SK-N-SH (cell line): ENCODE measurements at regions not wholly inside any gene's neighbourhood (a gene's known extent, or its start where the extent isn't known, plus 50 kb on each side); places are given as distances from the start of the nearest gene placed in this dataset.
"Not testable (repeated sequence)": the region's sequence is repeated elsewhere in the genome, so short reads cannot be mapped to it uniquely, and the experiment has no call there.

Experiments
- CTCF ChIA-PET: fragments of 300-600, 350-600 bp; formaldehyde crosslinking; extraction: SDS; loops from one replicate; lab custom pipeline; 2021; lab: Yijun Ruan, JAX
- POLR2A ChIA-PET: fragments of 350-600 bp; sonication (Branson Sonifier 250); formaldehyde crosslinking; extraction: SDS; loops from one replicate; lab custom pipeline; 2020; ENCODE audit warnings: antibody characterized with exemption, inconsistent platforms; lab: Yijun Ruan, JAX
- DNase-seq: peaks from one replicate; pipeline ENCODE4 v3.0.0; 2012
- H2AFZ ChIP-seq: fragments of 200-600 bp; sonication (generic); 2 replicates; pipeline ENCODE4 v1.8.1; 2016; ENCODE audit warnings: antibody characterized with exemption, mild to moderate bottlenecking, low read depth
- H3F3A ChIP-seq: fragments of 200-600 bp; sonication (generic); replicated peaks from 2 replicates; pipeline ENCODE3; 2016; ENCODE audit warnings: antibody characterized with exemption, mild to moderate bottlenecking; ENCODE audit not compliant: insufficient read depth
- H3K27ac ChIP-seq, 2 experiments: fragments of 200-500 bp in 1 of 2; fragments of 200-600 bp in 1 of 2; sonication (Bioruptor generic) in 1 of 2; sonication (generic), shearing (Covaris generic) in 1 of 2; 2 replicates each; pipeline versions ENCODE4 v1.5.1 to v1.6.1; 2014 to 2016; ENCODE audit warnings: low read depth in 2 of 2, inconsistent platforms in 1 of 2, low read length in 1 of 2, mild to moderate bottlenecking in 1 of 2, mixed read lengths in 1 of 2
- H3K27me3 ChIP-seq: fragments of 200-600 bp; sonication (generic), shearing (Covaris generic); 2 replicates; pipeline ENCODE4 v1.6.1; 2016; ENCODE audit warnings: mixed run types; ENCODE audit not compliant: insufficient read depth
- H3K36me3 ChIP-seq, 2 experiments: fragments of 200-500 bp in 1 of 2; fragments of 200-600 bp in 1 of 2; sonication (Bioruptor generic) in 1 of 2; sonication (generic) in 1 of 2; replicated peaks in 1 of 2; 2 replicates each; pipeline versions ENCODE3 to v1.5.1; 2014 to 2016; ENCODE audit warnings: low read length in 1 of 2, mild to moderate bottlenecking in 1 of 2; ENCODE audit not compliant: insufficient read depth in 2 of 2, control insufficient read depth in 1 of 2
- H3K4me1 ChIP-seq, 2 experiments: fragments of 200-500 bp in 1 of 2; fragments of 200-600 bp in 1 of 2; sonication (Bioruptor generic) in 1 of 2; sonication (generic), shearing (Covaris generic) in 1 of 2; 2 replicates each; pipeline versions ENCODE4 v1.5.1 to v1.6.1; 2014 to 2016; ENCODE audit warnings: low read depth in 1 of 2, low read length in 1 of 2, mixed run types in 1 of 2; ENCODE audit not compliant: insufficient read depth in 2 of 2, control insufficient read depth in 1 of 2
- H3K4me2 ChIP-seq: fragments of 200-600 bp; sonication (generic), shearing (Covaris generic); 2 replicates; pipeline ENCODE4 v1.6.1; 2017; ENCODE audit warnings: mixed run types
- H3K4me3 ChIP-seq, 2 experiments: fragments of 200-500 bp in 1 of 2; fragments of 200-600 bp in 1 of 2; sonication (Bioruptor generic) in 1 of 2; sonication (generic), shearing (Covaris generic) in 1 of 2; 2 replicates each; pipeline versions ENCODE4 v1.5.1 to v1.8.1; 2014 to 2016; ENCODE audit warnings: low read depth in 2 of 2, inconsistent platforms in 1 of 2, low read length in 1 of 2, mild to moderate bottlenecking in 1 of 2, mixed read lengths in 1 of 2, moderate library complexity in 1 of 2
- H3K79me2 ChIP-seq: fragments of 200-600 bp; sonication (generic); 2 replicates; pipeline ENCODE4 v1.8.1; 2017; ENCODE audit warnings: mild to moderate bottlenecking; ENCODE audit not compliant: insufficient read depth
- H3K9ac ChIP-seq: fragments of 200-600 bp; sonication (generic); 2 replicates; pipeline ENCODE4 v1.6.1; 2017; ENCODE audit warnings: mixed run types
- H3K9me2 ChIP-seq: fragments of 200-600 bp; sonication (generic); 2 replicates; pipeline ENCODE4 v1.6.1; 2017; ENCODE audit warnings: mixed run types
- H3K9me3 ChIP-seq: fragments of 200-600 bp; sonication (generic); 2 replicates; pipeline ENCODE4 v1.6.1; 2017; ENCODE audit warnings: mixed run types, mild to moderate bottlenecking, moderate library complexity
- H4K20me1 ChIP-seq: fragments of 200-600 bp; sonication (generic); 2 replicates; pipeline ENCODE4 v1.6.1; 2017; ENCODE audit warnings: mild to moderate bottlenecking, mixed run types; ENCODE audit not compliant: insufficient read depth
- CHD2 ChIP-seq: fragments of 150-350 bp; IDR thresholded peaks from 2 replicates; pipeline ENCODE4 v1.6.1; 2018; ENCODE audit warnings: low read length; ENCODE audit not compliant: partially characterized antibody
- EZH2phosphoT487 ChIP-seq: fragments of 200-600 bp; sonication (generic); IDR thresholded peaks from 2 replicates; pipeline ENCODE4 v1.6.1; 2017; ENCODE audit warnings: low read depth, mixed run types, mild to moderate bottlenecking, antibody characterized with exemption, moderate library complexity, borderline replicate concordance
- FOSL2 ChIP-seq: IDR thresholded peaks from 2 replicates; pipeline ENCODE4 v1.4.0; 2012; ENCODE audit warnings: low read depth, mild to moderate bottlenecking, moderate library complexity, borderline replicate concordance
- FOXJ3 ChIP-seq: sonication (generic); formaldehyde crosslinking; IDR thresholded peaks from 2 replicates; pipeline ENCODE4 v1.5.1; 2020; ENCODE audit warnings: mild to moderate bottlenecking, missing genetic modification reagents
- GABPA ChIP-seq: IDR thresholded peaks from 2 replicates; pipeline ENCODE4 v1.4.0; 2012; ENCODE audit warnings: low read depth, mild to moderate bottlenecking
- GATA2 ChIP-seq: sonication (generic); formaldehyde crosslinking; IDR thresholded peaks from 2 replicates; pipeline ENCODE4 v1.5.0; 2020; ENCODE audit warnings: mild to moderate bottlenecking, missing genetic modification reagents
- JUND ChIP-seq: IDR thresholded peaks from 2 replicates; pipeline ENCODE4 v1.4.0; 2012
- MAX ChIP-seq: IDR thresholded peaks from 2 replicates; pipeline ENCODE4 v1.4.0; 2012; ENCODE audit warnings: low read depth
- MEF2A ChIP-seq: IDR thresholded peaks from 2 replicates; pipeline ENCODE4 v1.4.0; 2012; ENCODE audit warnings: low read depth, borderline replicate concordance
- NRF1 ChIP-seq: IDR thresholded peaks from 2 replicates; pipeline ENCODE4 v1.6.1; 2012; ENCODE audit warnings: low read depth, mild to moderate bottlenecking, low read length
- POLR2AphosphoS5 ChIP-seq: IDR thresholded peaks from 2 replicates; pipeline ENCODE4 v1.6.1; 2012; ENCODE audit warnings: low read depth, low read length
- RCOR1 ChIP-seq: fragments of 150-350 bp; IDR thresholded peaks from 2 replicates; pipeline ENCODE4 v1.6.1; 2017; ENCODE audit warnings: antibody characterized with exemption, low read length
- SIN3A ChIP-seq: IDR thresholded peaks from 2 replicates; pipeline ENCODE4 v1.6.1; 2012; ENCODE audit warnings: low read depth, mild to moderate bottlenecking, low read length, moderate library complexity, borderline replicate concordance
- TAF1 ChIP-seq: IDR thresholded peaks from 2 replicates; pipeline ENCODE4 v1.6.1; 2012; ENCODE audit warnings: low read depth, mild to moderate bottlenecking, low read length, moderate library complexity, borderline replicate concordance
- WGBS: methylation state at CpG from one replicate; pipeline ENCODE4 v1.1.6; 2017; ENCODE audit warnings: low lambda C conversion rate; 5-methylcytosine and 5-hydroxymethylcytosine counted together
- TF ChIP-seq, protein P1 (sequence below): IDR thresholded peaks from 2 replicates; pipeline ENCODE4 v1.6.1; 2012; ENCODE audit warnings: mild to moderate bottlenecking, low read depth, low read length, moderate library complexity
- TF ChIP-seq, protein P2 (sequence below): IDR thresholded peaks from 2 replicates; pipeline ENCODE4 v1.4.0; 2012; ENCODE audit warnings: low read depth, borderline replicate concordance
- TF ChIP-seq, protein P3 (sequence below): IDR thresholded peaks from 2 replicates; pipeline ENCODE4; 2012

DNA sequence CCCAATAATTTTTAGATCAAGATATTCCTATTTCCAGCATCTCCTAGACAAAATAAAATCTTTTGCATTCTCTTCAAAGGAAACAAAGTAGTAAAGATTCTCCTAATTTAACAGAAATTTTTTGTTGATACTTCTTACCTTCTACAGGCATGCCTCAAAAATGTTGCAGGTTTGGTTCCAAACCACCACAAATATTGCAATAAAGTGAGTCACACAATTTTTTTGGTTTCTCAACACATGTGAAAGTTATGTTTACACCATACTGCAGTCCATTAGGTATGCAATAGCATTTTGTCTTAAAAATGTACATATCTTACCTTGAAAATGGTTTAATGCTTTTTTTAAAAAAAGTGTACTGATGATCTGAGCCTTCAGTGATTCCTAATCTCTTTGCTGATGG is 65.6 kb upstream of the USP15 start (continued):
- TF ChIP-seq, protein P1, sequence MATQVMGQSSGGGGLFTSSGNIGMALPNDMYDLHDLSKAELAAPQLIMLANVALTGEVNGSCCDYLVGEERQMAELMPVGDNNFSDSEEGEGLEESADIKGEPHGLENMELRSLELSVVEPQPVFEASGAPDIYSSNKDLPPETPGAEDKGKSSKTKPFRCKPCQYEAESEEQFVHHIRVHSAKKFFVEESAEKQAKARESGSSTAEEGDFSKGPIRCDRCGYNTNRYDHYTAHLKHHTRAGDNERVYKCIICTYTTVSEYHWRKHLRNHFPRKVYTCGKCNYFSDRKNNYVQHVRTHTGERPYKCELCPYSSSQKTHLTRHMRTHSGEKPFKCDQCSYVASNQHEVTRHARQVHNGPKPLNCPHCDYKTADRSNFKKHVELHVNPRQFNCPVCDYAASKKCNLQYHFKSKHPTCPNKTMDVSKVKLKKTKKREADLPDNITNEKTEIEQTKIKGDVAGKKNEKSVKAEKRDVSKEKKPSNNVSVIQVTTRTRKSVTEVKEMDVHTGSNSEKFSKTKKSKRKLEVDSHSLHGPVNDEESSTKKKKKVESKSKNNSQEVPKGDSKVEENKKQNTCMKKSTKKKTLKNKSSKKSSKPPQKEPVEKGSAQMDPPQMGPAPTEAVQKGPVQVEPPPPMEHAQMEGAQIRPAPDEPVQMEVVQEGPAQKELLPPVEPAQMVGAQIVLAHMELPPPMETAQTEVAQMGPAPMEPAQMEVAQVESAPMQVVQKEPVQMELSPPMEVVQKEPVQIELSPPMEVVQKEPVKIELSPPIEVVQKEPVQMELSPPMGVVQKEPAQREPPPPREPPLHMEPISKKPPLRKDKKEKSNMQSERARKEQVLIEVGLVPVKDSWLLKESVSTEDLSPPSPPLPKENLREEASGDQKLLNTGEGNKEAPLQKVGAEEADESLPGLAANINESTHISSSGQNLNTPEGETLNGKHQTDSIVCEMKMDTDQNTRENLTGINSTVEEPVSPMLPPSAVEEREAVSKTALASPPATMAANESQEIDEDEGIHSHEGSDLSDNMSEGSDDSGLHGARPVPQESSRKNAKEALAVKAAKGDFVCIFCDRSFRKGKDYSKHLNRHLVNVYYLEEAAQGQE, result no peak
- TF ChIP-seq FOSL2 (no peak), RCOR1 (no peak), GABPA (no peak), POLR2AphosphoS5 (no peak), FOXJ3 (CRISPR knock-in tag) (no peak)
- TF ChIP-seq, protein P2, sequence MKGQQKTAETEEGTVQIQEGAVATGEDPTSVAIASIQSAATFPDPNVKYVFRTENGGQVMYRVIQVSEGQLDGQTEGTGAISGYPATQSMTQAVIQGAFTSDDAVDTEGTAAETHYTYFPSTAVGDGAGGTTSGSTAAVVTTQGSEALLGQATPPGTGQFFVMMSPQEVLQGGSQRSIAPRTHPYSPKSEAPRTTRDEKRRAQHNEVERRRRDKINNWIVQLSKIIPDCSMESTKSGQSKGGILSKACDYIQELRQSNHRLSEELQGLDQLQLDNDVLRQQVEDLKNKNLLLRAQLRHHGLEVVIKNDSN, result no peak

DNA sequence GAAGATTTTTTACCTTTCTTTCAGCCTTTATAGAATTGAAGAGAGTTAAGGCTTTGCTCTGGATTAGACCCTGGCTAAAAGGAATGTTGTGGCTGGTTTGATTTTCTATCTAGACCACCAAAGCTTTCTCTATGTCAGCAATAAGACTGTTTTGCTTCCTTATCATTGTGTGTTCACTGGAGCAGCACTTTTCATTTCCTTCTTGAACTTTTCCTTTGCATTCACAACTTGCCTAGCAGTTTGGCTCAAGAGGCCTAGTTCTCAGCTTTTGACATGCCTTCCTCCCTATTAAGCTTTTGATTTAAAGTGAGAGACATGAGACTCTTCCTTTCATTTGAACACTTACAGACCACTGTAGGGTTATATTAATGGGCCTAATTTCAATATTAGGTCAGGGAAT is 64.1 kb upstream of the USP15 start:
- peaks cover 14% of the 10 kb centered on the region for H3K27me3 ChIP-seq

GRCh38 chr12:62202861-62203260 is 57.3 kb upstream of the USP15 start:
- H3K4me3 ChIP-seq, H3K36me3 ChIP-seq, H3K79me2 ChIP-seq, H3K9me2 ChIP-seq, H3K27me3 ChIP-seq, DNase-seq, H3K4me1 ChIP-seq, H3K9ac ChIP-seq, POLR2A ChIA-PET, H3F3A ChIP-seq, H3K9me3 ChIP-seq, H4K20me1 ChIP-seq, H2AFZ ChIP-seq, H3K27ac ChIP-seq, H3K4me2 ChIP-seq: not testable (repeated sequence)
- CTCF ChIA-PET, result interaction anchor here (1.2 to 1.4 kb wide), 2 partner anchors 9 kb away, joined by 3 to 7 read pairs; no protein-coding TSS in a partner anchor
- 3% methylated on average over 3 of the region's 3 CpGs for WGBS

More for the DNA sequence above, 64.1 kb upstream of the USP15 start:
- CTCF ChIA-PET, result interaction anchor here (1.4 to 4.5 kb wide), 2 partner anchors 13 to 72 kb away, joined by 6 to 38 read pairs; no protein-coding TSS in a partner anchor
- Histone ChIP-seq H3K4me1 (peaks cover 0 to 7% of the 10 kb centered on the region in 2 experiments; a peak in 1 of 4 replicates), H3K9me2 (no peaks in the 10 kb centered on the region), H3F3A (no peaks in the 10 kb centered on the region), H3K4me2 (no peak overlapping the region), H2AFZ (no peak overlapping the region), H3K27ac (no peak overlapping the region), H3K79me2 (no peaks in the 10 kb centered on the region), H3K9me3 (no peaks in the 10 kb centered on the region), H3K9ac (no peak overlapping the region), H3K36me3 (no peaks in the 10 kb centered on the region), H3K4me3 (no peak overlapping the region), H4K20me1 (no peaks in the 10 kb centered on the region)
- no peak for TF ChIP-seq MAX
- TF ChIP-seq MEF2A, result no peak
- no peak for TF ChIP-seq GABPA
- TF ChIP-seq JUND, result no peak
- TF ChIP-seq CHD2, result no peak
- no peak for TF ChIP-seq NRF1
- no peak for TF ChIP-seq TAF1
- TF ChIP-seq, protein P3, sequence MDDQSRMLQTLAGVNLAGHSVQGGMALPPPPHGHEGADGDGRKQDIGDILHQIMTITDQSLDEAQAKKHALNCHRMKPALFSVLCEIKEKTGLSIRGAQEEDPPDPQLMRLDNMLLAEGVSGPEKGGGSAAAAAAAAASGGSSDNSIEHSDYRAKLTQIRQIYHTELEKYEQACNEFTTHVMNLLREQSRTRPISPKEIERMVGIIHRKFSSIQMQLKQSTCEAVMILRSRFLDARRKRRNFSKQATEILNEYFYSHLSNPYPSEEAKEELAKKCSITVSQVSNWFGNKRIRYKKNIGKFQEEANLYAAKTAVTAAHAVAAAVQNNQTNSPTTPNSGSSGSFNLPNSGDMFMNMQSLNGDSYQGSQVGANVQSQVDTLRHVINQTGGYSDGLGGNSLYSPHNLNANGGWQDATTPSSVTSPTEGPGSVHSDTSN, result no peak
- TF ChIP-seq SIN3A, result no peak
- TF ChIP-seq POLR2AphosphoS5, result no peak
- TF ChIP-seq GATA2, result no peak
- TF ChIP-seq EZH2phosphoT487, result no peak
- no peak for DNase-seq
- POLR2A ChIA-PET, result no interaction called here
